NCI-H524 treated with DMSO at 0.1 percent for 48 hours (cell line): ENCODE measurements at regions not wholly inside any gene's neighbourhood (a gene's known extent, or its start where the extent isn't known, plus 50 kb on each side); places are given as distances from the start of the nearest gene placed in this dataset.

Source experiments
- DNase-seq: peaks from one replicate; lab custom pipeline; 2025; lab: John Stamatoyannopoulos, UW

DNA sequence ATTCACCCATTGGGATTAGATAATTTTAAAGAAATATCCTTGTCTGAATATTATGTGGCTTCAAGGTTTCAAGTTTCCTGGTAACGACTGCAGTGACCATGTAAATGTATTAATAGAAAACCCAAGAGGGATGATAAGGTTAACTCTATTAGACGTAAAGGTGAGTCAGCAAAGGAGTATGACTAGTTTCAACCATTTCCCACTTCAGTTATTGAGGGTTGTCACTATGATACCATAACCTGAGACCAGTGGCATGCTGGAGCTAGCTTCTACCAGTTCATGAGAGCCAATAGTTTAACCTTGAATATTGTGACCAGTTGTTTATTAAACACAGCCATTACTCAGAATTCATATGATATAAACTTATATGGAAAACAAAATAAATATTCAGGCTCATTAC lies 270.1 kb downstream of the TMA16 start:
- DNase-seq = no peak

DNA sequence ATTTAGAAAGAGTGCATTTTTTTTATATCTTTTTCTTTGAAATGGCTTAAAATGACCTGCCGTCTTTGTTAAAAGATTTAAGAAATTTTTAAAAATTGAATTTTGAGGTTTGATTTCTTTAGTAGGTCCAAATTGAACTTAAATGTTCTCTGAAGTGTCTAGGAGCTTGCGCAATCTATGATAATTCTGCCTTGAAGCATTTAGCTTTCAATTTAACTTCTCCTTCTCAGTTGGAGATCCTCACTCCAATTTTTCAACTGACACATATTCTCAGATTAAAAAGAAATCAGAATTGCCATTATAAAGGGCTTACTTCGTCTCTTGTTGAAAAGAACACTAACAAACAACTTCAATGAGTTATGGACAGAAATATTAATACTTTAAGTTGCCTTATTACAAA lies 273.5 kb downstream of the TMA16 start:
- DNase-seq = no peak

DNA sequence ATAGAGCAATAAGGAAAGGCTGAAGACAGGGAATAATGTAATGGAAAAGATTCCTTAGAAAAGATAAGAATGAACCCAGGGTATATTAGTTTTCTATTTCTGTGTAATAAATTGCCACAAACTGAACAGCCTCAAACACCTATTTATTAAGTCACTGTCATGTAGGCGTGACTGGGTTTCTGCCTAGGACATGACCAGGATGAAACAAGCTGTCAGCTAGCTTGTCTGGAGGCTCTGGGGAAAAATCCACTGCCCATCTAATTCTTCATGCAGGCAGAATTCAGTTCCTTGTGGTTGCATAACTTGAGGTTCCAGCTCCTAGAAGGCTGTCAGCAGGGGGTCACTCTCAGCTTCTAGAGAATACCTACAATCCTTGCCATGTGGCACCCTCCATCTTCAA lies 277.7 kb downstream of the TMA16 start:
- DNase-seq = no peak

DNA sequence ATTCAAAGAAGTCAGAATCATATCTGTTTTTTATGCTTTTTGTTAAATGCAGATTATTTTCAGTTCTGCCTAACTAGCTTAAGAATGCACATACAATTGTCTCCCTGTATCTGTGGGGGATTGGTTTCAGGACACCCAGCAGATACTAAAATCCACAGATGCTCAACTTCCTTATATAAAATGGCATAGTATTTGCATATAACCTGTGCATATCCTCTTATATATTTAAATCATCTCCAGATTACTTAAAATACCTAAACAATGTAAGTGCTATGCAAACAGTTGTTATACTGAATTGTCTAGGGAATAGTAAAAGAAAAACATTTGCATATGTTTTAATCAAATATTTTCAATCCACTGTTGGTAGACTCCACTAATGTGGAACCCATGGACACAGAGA lies 279.4 kb downstream of the TMA16 start:
- no peak for DNase-seq

DNA sequence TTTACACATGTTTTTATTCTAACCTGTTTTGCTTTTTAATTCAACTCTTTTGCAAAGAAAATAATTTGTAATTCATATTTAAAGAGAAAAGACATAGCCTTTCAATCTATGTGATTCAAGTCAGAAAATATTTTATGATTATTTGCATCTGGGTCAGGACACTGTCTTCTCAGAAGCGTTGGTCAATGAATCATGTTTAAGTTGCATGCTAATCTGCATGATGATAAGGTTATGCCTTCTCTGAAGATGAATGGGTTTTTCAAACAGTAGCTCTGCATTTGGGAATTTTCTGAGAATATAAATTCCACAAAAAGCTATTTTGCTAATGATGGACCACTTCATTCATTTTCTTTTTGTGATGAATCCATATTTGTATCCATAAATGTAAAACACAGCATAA lies 282.5 kb downstream of the TMA16 start:
- DNase-seq = no peak

DNA sequence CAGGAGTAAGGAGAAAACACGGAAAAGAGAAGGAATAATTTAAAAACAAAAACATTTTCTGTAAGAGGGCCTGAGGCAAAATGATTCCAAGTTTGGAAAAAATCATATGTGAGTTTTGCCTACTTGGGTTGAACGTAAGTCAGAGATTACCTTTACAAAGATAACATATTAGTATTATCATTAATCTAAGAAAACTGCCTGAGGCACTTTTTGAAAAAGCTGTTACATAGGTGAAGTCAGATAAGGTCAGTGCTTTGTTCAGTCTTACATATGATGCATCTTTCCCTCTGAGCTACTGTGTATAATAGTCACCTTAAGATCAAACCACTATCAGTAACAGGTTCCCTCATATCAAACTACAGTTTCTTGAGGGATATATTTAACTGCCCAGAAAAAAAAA lies 287.2 kb downstream of the TMA16 start:
- DNase-seq = no peak

DNA sequence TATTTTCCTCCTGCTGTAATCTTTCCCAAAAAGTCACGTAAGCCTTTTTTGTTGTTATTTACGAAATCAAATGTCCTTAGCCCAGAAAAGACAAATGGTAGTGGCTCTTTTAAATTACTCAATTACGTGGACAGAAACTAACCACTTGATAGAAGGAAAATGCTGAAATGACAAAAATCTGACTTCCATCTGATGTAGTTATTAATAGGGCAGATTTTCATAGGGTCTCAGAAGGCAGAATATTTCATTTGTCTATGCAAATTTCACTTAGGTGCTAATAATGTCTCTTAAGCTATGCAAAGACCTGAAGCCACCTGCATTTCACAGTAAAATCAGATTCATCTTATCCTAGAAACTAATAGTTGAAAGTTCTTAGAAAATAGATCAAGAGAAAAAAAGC lies 295.7 kb downstream of the TMA16 start:
- DNase-seq = no peak

DNA sequence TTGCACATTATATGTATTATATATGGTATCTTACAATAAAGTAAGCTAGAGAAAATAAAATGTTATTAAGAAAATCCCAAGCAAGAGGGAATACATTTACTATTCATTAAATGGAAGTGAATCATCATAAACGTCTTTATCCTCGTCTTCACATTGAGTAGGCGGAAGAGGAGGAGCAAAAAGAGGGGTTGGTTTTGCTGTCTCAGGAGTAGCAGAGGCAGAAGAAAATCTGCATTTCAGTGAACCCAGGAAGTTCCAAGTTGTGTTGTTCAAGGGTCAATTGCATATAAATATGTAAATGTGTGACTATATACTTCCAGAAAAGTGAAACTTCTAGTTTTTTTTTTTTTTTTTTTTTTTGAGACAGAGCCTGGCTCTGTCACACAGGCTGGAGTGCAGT lies 301.4 kb downstream of the TMA16 start:
- no peak for DNase-seq

DNA sequence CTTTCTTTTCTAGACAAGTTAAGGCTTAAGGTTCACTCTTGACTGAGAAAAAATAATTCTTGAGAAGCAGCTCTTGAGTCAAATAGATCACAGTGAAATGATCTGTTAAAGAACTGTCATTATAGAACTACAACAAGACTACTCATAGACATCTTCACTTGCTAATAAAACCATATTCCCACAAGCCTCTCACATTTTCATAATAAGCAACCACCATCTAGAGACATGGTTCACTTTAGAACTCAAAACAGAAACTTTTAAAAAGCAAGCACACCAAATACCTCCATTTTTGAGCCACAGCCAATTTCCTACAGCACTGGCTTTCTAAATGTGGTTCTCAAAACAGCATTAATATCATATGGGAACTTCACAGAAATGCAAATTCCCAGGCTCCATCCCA lies 309.5 kb downstream of the TMA16 start:
- DNase-seq = no peak

DNA sequence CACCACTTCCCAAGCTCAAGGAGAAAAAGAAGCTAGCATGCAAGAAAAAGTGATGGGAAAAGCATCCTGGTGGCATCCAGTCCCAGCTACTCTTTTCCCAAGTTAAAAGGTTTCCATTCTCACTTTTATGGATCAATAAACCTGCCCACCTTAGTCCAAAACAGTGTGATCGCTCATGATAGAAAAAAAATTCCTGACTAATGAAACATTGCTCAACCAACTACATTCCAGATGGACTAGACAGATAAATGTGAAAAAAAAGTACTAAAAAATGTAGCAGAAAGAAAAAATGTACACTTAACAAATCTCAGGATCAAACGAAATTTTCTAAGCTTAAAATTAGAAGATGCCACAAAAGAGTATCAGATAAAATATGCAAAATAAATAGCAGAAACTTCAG lies 312.2 kb downstream of the TMA16 start:
- no peak for DNase-seq

DNA sequence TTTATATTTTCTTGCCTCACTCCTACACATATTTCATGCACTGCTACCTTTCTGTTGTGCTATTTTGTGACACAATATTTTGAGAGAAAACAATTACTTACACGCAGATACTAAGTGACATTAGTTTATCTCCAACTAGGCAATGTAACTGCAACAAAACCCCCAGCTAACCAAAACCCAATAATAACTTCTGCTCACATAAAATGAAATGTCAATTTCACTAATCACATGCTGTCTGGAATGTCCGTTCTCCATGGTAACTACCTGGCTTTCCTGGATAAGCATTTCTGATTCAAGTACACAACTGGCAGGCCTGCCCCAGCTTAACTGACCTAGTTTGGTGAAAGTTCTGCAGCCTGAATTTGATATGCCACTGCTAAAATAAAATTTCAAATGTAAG lies 313.5 kb downstream of the TMA16 start:
- DNase-seq = no peak

DNA sequence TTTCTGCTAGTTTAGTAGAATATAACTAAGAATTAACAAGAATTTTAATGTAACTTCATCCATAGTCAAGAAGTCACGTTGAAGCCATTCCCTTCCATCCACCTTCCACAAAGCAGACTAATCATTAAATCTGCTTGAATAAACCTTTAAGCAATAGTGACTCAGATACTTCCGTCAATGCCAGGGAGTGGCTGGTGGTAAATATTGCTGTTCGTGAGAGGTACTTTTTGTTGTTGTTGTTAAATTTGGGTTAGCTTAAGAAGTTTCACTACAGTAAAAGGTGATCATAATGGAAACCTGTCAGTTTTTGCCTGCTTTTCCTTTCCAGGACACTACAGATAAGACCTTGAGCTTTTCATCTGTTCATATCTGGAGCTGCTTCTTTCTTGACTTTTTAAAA lies 316.3 kb downstream of the TMA16 start:
- DNase-seq = no peak

DNA sequence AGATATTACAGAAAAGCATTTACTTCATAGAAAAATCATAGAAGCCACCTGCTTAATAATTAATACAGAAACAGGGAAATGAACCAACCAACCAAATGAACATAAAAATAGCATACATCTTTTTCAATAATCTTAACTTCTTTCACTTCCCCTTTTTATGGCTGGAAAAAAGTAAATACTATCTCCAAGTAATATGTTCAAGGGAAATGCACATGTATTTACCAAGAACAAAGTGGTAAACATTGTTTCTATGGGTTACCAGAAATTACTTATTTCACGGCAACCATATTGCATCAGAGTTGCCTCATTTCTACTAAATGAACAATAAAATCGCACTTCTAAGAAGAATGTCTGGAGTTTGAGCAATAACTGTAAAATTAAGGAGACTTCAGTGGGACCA lies 321.3 kb downstream of the TMA16 start:
- DNase-seq = no peak

DNA sequence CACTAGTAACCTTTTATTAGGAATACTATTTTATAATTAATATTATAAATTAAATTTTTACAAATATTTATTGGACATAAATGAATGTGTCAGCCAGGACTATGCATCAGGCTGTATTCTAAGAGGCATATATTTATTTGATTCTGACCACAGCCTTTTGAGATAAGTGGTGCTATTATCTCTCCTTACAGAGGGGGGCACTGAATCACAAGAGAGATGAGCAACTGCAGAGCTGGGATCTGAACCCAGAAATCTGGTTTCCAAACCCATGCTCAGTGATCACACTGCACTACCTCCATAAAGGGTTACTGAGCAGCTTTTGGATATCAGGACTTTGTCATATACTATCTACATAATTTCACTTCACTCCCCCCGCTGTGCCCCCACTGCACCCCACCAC lies 322.0 kb downstream of the TMA16 start:
- DNase-seq = peak; percentile 1

DNA sequence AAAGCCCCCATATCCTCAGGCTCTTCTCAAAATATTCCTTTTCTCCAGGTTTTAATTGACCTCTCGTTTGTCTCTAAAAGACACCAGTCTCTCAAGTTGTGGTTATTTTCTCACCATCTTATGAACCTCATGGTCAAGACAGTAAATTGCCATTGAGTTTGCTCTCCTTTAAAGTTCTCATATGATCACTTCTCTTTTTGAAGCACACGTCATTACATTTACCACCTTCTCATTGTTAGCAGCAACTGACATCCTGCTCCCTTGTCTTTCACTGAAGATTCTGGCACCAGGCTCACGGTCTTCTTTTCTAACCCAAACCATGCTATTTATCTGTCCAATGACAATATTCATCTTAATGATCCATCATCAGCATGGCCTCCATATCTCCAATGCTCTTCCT lies 324.2 kb downstream of the TMA16 start:
- no peak for DNase-seq

DNA sequence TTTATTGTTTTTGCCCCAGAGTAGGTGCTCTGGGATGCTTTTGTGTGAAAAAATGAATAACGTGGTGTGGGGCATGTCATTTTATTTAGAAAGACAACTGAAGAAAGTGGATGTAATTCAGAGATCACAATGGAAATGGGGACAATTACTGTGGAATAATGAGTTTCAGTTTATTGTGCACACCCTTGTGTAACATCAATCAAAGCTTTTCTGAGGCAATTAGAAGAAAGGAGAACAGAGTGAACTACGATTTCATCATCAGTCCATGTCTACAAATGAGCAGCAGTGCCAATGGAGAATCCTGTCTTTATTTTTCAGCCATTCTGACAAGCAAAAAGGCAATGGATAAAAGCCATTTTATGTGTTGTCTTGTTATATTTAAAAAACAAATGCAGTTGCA lies 339.2 kb downstream of the TMA16 start:
- no peak for DNase-seq

DNA sequence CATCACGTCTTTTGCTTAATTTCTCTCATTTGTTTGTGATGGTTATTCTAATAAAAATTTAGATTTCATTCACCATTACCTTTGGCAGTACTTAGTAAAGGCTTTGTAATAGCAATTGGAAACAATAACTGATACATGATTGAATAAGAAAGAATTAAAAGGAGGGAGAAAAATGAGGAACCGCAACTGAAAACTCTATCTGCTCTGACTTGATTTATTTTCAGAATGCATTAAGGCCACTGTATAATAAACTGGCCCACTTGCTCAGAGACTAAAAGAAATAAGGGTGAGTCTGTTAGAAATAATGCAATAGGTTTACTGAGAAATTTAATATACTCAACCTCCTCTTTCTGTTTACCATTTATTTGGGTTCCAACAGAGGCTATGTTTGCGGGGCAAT lies 351.5 kb downstream of the TMA16 start:
- DNase-seq = no peak

DNA sequence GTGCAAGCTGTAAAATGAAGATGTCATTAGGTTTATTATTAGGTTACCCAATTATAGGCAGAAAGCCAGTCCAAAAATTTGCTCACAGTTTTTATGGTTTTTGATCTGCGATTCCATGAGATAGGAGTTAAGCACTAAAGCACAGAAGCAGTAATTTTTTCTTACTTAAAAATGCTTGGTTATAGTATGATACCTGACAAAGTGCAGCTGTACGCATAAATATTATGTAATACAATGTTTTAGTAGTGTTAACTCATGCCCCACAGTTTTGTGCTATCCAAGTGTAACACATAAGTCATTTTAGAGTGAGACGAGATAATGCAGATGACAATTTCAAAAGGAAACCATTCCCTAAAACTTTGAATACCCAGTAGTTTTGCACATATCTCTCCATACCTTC lies 357.8 kb downstream of the TMA16 start:
- no peak for DNase-seq

DNA sequence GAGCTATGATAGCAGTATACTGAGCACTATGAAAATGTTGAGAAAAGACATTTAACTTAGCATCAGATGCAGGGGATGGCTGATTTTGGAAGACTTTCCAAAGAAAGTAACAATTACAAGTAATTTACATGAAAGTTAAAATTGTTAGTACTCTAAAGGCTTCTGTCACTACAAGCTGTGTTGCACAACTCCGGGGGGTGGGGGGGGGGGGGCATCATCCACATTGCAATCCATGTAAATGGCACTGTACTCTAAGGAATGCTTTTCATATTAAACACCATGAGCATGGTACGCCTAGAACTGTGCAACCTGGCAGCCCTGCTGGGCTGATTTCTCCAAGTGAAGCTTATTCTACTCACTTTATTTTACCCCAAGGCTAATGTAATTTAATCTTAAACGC lies 363.4 kb downstream of the TMA16 start:
- DNase-seq = no peak

DNA sequence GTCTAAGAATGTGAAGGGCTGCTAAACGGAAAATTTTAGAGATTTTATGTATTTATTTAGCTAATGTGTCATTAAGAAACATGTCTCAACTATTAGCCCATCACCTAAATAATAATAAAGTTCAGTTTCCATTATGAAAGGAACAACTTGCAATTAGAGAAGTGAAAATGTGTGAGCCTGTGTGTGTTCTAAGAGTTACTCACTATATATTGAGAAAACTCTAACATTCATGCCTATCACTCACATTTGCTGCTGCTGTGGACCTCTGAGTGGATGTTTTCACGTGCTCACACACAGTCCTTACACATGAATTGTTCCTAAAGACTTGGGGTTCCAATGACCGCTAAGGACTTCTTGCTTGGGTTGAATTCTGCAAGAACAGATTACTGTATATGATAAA lies 364.0 kb downstream of the TMA16 start:
- DNase-seq = no peak

DNA sequence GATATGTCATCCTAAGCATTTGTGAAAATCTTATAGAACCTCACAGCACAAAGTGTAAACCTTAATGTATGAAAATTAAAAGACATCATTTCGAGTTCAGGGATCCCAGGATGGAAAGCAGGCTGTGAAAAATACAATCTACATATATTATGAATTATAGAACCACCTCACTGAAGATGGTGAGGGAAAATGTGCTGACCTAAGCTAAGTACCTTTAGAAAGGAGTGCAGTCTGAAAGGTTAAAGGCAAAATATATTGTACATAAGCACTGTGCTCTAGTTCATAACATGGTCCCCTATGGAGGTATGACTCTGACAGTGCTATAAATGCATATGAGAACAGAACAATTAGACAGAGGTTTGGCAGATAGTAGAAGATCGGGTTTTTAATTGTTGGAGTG lies 368.6 kb downstream of the TMA16 start:
- DNase-seq = no peak

DNA sequence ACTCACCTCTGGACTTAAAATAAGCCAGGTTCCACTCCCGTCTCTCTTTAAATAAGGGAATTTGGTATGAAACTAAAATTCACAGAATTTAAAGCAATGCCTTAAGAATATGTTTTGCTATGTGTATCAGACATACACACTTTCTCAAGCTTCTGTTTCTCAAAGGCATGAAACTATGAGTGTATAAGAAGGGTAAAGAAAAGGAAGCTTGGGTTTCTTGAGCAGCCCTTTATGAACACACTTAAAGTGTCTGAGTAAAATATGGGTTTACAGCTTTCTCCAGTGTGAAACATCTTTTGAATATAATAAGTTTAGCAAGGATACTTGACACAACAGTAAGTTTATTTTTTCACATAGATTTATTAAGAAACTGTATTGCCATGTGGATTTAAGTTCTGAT lies 370.5 kb downstream of the TMA16 start:
- DNase-seq = no peak

DNA sequence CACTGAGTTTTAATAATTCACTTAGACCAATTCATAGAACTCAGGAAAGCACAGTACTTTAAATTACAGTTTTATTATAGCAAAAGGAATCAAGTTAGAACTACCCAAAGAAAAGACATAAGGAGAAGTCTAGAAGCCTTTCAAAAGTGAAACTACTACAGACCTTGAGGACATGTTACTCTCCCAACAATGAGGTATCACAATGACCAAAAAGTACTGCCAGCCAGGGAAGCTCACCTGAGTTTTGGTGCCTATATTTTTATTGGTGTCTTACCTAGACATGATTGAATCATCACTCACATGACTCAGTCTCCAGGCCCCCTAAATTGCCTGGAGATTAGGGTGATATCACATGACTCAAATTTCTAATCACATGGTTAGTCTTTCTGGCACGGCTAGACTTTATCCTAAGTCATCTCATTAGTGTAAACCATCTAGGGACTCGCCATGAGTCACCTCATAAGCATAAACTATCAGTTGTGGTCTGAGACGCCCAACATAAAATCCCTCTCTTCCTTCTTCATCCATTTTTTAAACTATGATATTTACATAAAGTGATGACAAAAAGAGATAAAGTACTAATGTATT lies 372.3 kb downstream of the TMA16 start:
- no peak for DNase-seq

DNA sequence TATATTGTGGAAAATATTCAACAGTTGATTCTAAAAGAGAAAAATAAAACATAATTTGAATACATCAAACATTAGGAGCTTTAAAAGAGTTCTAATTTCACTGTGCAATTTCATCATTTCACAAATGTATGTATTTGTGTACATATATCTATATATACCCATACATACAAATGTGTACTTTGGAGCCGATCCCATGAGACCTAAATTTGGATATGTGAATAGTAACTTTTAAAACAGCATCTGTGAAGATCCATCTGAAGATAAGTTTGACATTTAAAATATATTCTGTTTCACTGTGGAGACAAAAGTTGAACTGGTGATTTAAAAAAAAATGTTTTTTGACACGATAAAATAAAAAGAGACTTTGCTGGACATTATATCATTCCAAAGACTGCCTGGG lies 374.0 kb downstream of the TMA16 start:
- DNase-seq = no peak

DNA sequence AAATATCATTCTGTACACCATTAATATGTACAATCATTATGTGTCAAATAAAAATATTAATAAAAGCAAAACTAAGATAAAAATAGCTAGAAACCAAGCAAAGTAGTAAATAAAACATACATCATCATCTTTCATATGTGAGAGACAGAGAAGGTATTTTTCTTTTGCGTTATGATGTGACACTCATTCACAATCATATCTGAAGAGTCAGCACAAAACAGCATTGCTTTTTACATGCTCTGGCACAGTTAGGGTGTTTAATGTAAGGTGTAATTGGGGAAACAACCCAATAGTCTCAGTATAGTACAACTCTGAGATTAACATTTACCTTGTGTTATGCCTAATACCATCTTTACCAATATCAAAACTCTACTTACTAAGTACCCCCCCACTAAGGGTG lies 376.6 kb downstream of the TMA16 start:
- no peak for DNase-seq
